GM21526 (cell line): ENCODE measurements at regions not wholly inside any gene's neighbourhood (a gene's known extent, or its start where the extent isn't known, plus 50 kb on each side); places are given as distances from the start of the nearest gene placed in this dataset.
A peak's percentile ranks its signal among the peaks of the same experiment; 100 is the strongest.
"Not testable (repeated sequence)": the region's sequence is repeated elsewhere in the genome, so short reads cannot be mapped to it uniquely, and the experiment has no call there.

Experiments used
- ATAC-seq: cut with Tn5 transposase; IDR thresholded peaks from one replicate; pipeline ENCODE4 v1.9.1; 2021; ENCODE audit warnings: moderate library complexity; ENCODE audit not compliant: unreplicated experiment, low FRiP score

- ATAC-seq: no peak
Observed at GRCh38 chr6:179340-179950, 112.8 kb upstream of the DUSP22 start.

- not testable (repeated sequence) for ATAC-seq
Observed at GRCh38 chr6:180091-180694, 112.1 kb upstream of the DUSP22 start.

- peak; percentile 48 for ATAC-seq
Observed at GRCh38 chr6:181049-181654, 111.1 kb upstream of the DUSP22 start.

- ATAC-seq: no peak
Observed at GRCh38 chr6:183668-184067, 108.6 kb upstream of the DUSP22 start.

- no peak for ATAC-seq
Observed at GRCh38 chr6:184161-184700, 108.1 kb upstream of the DUSP22 start.

- no peak for ATAC-seq
Observed at GRCh38 chr6:186340-186965, 105.8 kb upstream of the DUSP22 start.

- no peak for ATAC-seq
Observed at GRCh38 chr6:187210-187861, 105.0 kb upstream of the DUSP22 start.

- peak; percentile 66 for ATAC-seq
Observed at GRCh38 chr6:188821-189655, 103.2 kb upstream of the DUSP22 start.

- no peak for ATAC-seq
Observed at GRCh38 chr6:189676-190075, 102.6 kb upstream of the DUSP22 start.

- ATAC-seq: no peak
Observed at GRCh38 chr6:190596-191395, 101.5 kb upstream of the DUSP22 start.

GRCh38 chr6:191487-192312 is 100.6 kb upstream of the DUSP22 start:
- ATAC-seq: no peak

GRCh38 chr6:192313-192664 is 100.0 kb upstream of the DUSP22 start:
- no peak for ATAC-seq

GRCh38 chr6:193180-193579 is 99.1 kb upstream of the DUSP22 start:
- no peak for ATAC-seq

- no peak for ATAC-seq
Observed at GRCh38 chr6:193773-194310, 98.4 kb upstream of the DUSP22 start.

- no peak for ATAC-seq
Observed at GRCh38 chr6:195861-196360, 96.4 kb upstream of the DUSP22 start.

GRCh38 chr6:196543-196942 is 95.7 kb upstream of the DUSP22 start:
- ATAC-seq: no peak

GRCh38 chr6:203661-204060 is 88.6 kb upstream of the DUSP22 start:
- ATAC-seq: no peak

GRCh38 chr6:206264-206663 is 86.0 kb upstream of the DUSP22 start:
- ATAC-seq: no peak
